ENCODE measurements at regions not wholly inside any gene's neighbourhood (a gene's known extent, or its start where the extent isn't known, plus 50 kb on each side); places are given as distances from the start of the nearest gene placed in this dataset.

DNA sequence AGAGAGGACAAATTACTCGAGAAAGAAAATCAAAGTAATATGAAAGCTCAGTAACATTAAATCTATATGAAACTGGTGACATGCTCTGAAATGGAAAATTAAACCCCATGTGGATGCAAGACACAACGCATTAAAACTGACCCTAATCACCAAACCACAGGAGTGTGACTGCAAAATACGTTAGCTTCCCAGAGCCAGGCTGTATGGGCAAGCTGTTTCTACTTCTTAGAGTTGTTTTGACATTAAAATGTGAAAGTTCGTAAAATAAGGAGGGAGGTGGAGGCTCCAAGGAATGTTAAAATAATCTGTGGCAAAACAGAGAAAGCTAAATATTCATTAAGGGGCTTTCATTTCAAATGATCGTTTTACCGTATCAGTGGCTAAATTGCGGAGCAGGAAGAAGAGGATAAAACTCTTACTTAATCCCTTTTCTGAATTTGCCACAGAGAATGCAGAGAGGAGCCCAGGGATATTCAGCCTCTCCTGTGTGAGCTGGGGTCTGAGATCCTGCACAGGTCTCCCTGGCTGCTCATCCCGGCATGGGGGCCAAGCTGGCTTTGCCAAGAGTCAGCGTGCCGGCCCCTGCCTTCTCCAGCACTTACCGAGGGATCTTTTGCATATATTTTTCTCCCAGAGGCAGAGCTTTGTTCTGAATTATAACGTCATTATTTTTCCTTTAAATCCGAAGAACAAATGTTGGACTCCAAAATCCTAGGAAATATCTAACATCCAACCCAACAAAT lies 239.8 kb upstream of the THBS1 start:
- TF ChIP-seq CTCF (IDR thresholded peaks at IDR 0.05) (no peak), POLR2AphosphoS5 (IDR thresholded peaks at IDR 0.05) (no peak)
